Upper lobe of left lung (tissue), 6 donors: ENCODE measurements at regions not wholly inside any gene's neighbourhood (a gene's known extent, or its start where the extent isn't known, plus 50 kb on each side); places are given as distances from the start of the nearest gene placed in this dataset.

Experiments
- ATAC-seq, 2 donors: fragments of 200-7000 bp; cut with Tn5 transposase; one replicate each; pipeline ENCODE4 v1.9.1; 2022; ENCODE audit warnings: mild to moderate bottlenecking in 2 of 2, moderate library complexity in 2 of 2; ENCODE audit not compliant: low FRiP score in 2 of 2
- DNase-seq, 2 donors: peaks; one replicate each; pipeline ENCODE4 v3.0.0-alpha.2; 2019 to 2020
- H3K27ac ChIP-seq, 4 donors: fragments of 200-600 bp; sonication (generic); one replicate each; pipeline ENCODE4 v1.5.1; 2016 to 2019
- H3K27me3 ChIP-seq, 4 donors: fragments of 200-600 bp; sonication (generic); one replicate each; pipeline ENCODE4 v1.5.1; 2017 to 2019
- H3K36me3 ChIP-seq, 4 donors: fragments of 200-600 bp; sonication (generic); one replicate each; pipeline ENCODE4 v1.5.1; 2016 to 2019
- H3K4me1 ChIP-seq, 4 donors: fragments of 200-600 bp; sonication (generic); one replicate each; pipeline ENCODE4 v1.5.1; 2018 to 2019
- H3K4me3 ChIP-seq, 4 donors: fragments of 200-600 bp; sonication (generic); one replicate each; pipeline ENCODE4 v1.5.1; 2017 to 2019; ENCODE audit warnings: mild to moderate bottlenecking in 2 of 4, moderate library complexity in 1 of 4
- H3K9me3 ChIP-seq, 4 donors: fragments of 200-600 bp; sonication (generic); one replicate each; pipeline ENCODE4 v1.5.1; 2018 to 2019
- CTCF ChIP-seq, 6 experiments: fragments of 450-650 bp in 4 of 6; fragments of 200-600 bp in 2 of 6; sonication (generic) in 2 of 6; IDR thresholded peaks; one replicate each; pipeline ENCODE4 v1.5.1; 2016 to 2019; ENCODE audit warnings: antibody characterized with exemption in 6 of 6
- EP300 ChIP-seq, 4 donors: sonication (generic); formaldehyde crosslinking; IDR thresholded peaks; one replicate each; pipeline ENCODE4 v1.5.1; 2017; ENCODE audit warnings: antibody characterized with exemption in 4 of 4, control low read depth in 2 of 4
- POLR2A ChIP-seq, 4 donors: fragments of 450-650 bp; IDR thresholded peaks; one replicate each; pipeline ENCODE4 v1.5.1; 2016 to 2017; ENCODE audit warnings: antibody characterized with exemption in 4 of 4, mild to moderate bottlenecking in 2 of 4
- POLR2AphosphoS5 ChIP-seq, 2 donors: sonication (generic); formaldehyde crosslinking; IDR thresholded peaks; one replicate each; pipeline ENCODE4 v1.5.1; 2017; ENCODE audit warnings: antibody characterized with exemption in 2 of 2
- WGBS, 2 donors: methylation state at CpG; one replicate each; pipeline ENCODE4 v1.1.5; 2017 to 2018; 5-methylcytosine and 5-hydroxymethylcytosine counted together
- donor health status: DM: no; HTN: no; CAD: no; lungs with moderate emphysema.
- donor health status: DM: no; HTN: yes; CAD: no; lungs with severe emphysema.

GRCh38 chr6:66993272-66993671 is 1286.2 kb upstream of the EYS start:
- Histone ChIP-seq H3K27me3 (no peaks in the 10 kb centered on the region), H3K9me3 (peaks cover 0 to 10% (median 0%) of the 10 kb centered on the region in 4 donors), H3K4me1 (no peaks in the 10 kb centered on the region), H3K36me3 (no peaks in the 10 kb centered on the region), H3K27ac (no peak overlapping the region), H3K4me3 (no peak overlapping the region)
- TF ChIP-seq POLR2A (IDR thresholded peaks at IDR 0.05) = no peak
- TF ChIP-seq CTCF (IDR thresholded peaks at IDR 0.05) = no peak
- TF ChIP-seq EP300 (IDR thresholded peaks at IDR 0.05) = no peak
- no peak for DNase-seq
- 86 to 89% methylated on average over 3 of the region's 3 CpGs for WGBS, 2 donors
- no peak for ATAC-seq

- H3K36me3 ChIP-seq = no peaks in the 10 kb centered on the region
- 72 to 76% methylated on average over 4 of the region's 4 CpGs for WGBS, 2 donors
- no peak overlapping the region for H3K4me3 ChIP-seq
- TF ChIP-seq POLR2A (IDR thresholded peaks at IDR 0.05) (no peak), EP300 (IDR thresholded peaks at IDR 0.05) (no peak), CTCF (IDR thresholded peaks at IDR 0.05) (no peak), POLR2AphosphoS5 (IDR thresholded peaks at IDR 0.05) (no peak)
- H3K27ac ChIP-seq = no peak overlapping the region
- ATAC-seq (no peak), DNase-seq (no peak)
- peaks cover 0 to 10% (median 0%) of the 10 kb centered on the region in 4 donors for H3K9me3 ChIP-seq
- H3K4me1 ChIP-seq = no peaks in the 10 kb centered on the region
- H3K27me3 ChIP-seq = no peaks in the 10 kb centered on the region
These were observed 1285.6 kb upstream of the EYS start for GRCh38 chr6:66992660-66993059.

GRCh38 chr6:66986940-66987339 is 1279.9 kb upstream of the EYS start:
- H3K4me3 ChIP-seq = no peak overlapping the region
- H3K9me3 ChIP-seq = peaks cover 0 to 10% (median 0%) of the 10 kb centered on the region in 4 donors
- ATAC-seq (no peak), DNase-seq (no peak)
- TF ChIP-seq POLR2AphosphoS5 (IDR thresholded peaks at IDR 0.05) = no peak
- no peak for TF ChIP-seq CTCF (IDR thresholded peaks at IDR 0.05)
- no peak for TF ChIP-seq EP300 (IDR thresholded peaks at IDR 0.05)
- TF ChIP-seq POLR2A (IDR thresholded peaks at IDR 0.05) = no peak
- no peaks in the 10 kb centered on the region for H3K27me3 ChIP-seq
- H3K4me1 ChIP-seq = no peaks in the 10 kb centered on the region
- no peak overlapping the region for H3K27ac ChIP-seq
- no peaks in the 10 kb centered on the region for H3K36me3 ChIP-seq

- peaks cover 0 to 4% (median 0%) of the 10 kb centered on the region in 4 donors for H3K9me3 ChIP-seq
- H3K4me1 ChIP-seq = no peaks in the 10 kb centered on the region
- no peak for TF ChIP-seq POLR2A (IDR thresholded peaks at IDR 0.05)
- TF ChIP-seq CTCF (IDR thresholded peaks at IDR 0.05) = no peak
- TF ChIP-seq EP300 (IDR thresholded peaks at IDR 0.05) = no peak
- no peak for TF ChIP-seq POLR2AphosphoS5 (IDR thresholded peaks at IDR 0.05)
- DNase-seq (no peak), ATAC-seq (no peak)
- no peak overlapping the region for H3K27ac ChIP-seq
- no peak overlapping the region for H3K4me3 ChIP-seq
- no peaks in the 10 kb centered on the region for H3K36me3 ChIP-seq
- no peaks in the 10 kb centered on the region for H3K27me3 ChIP-seq
- WGBS, 2 donors = 56 to 67% methylated on average over 1 of the region's 1 CpG
These were observed 1278.8 kb upstream of the EYS start for GRCh38 chr6:66985816-66986215.

DNA sequence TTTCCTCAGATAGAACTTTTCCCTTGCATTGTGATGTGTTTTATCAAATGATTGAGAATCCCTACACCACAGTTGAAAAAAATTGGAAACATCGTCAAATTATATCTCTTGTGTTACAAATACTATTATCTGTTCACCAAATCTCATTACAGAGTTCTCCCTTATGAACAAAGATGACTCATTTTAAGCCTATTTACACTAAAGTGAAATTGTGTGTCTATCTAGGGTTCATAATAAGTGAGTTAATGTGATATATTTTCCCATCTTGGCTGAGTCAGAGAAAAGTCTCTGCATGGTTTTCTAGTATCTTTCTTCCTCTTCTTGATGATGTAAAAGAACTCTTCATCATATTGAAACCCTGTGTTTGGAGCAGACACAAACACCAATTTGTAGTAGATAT is 1263.3 kb upstream of the EYS start:
- Histone ChIP-seq H3K27me3 (no peaks in the 10 kb centered on the region), H3K4me3 (no peak overlapping the region), H3K27ac (no peak overlapping the region), H3K4me1 (no peaks in the 10 kb centered on the region), H3K36me3 (no peaks in the 10 kb centered on the region), H3K9me3 (no peaks in the 10 kb centered on the region)
- 89 to 94% methylated on average over 1 of the region's 1 CpG for WGBS, 2 donors
- no peak for ATAC-seq
- TF ChIP-seq CTCF (IDR thresholded peaks at IDR 0.05) = no peak
- no peak for TF ChIP-seq POLR2A (IDR thresholded peaks at IDR 0.05)
- no peak for TF ChIP-seq EP300 (IDR thresholded peaks at IDR 0.05)
- TF ChIP-seq POLR2AphosphoS5 (IDR thresholded peaks at IDR 0.05) = no peak
- no peak for DNase-seq
